ENCODE measurements at regions not wholly inside any gene's neighbourhood (a gene's known extent, or its start where the extent isn't known, plus 50 kb on each side); places are given as distances from the start of the nearest gene placed in this dataset.
A peak's percentile ranks its signal among the peaks of the same experiment; 100 is the strongest.
"Not testable (repeated sequence)": the region's sequence is repeated elsewhere in the genome, so short reads cannot be mapped to it uniquely, and the experiment has no call there.

GRCh38 chr21:24420689-24421088, 1186.6 kb downstream of the MRPL39 start:
- no peak overlapping the region for H3K4me3 ChIP-seq (ENCODE audit: low read depth, low read length)
- TF ChIP-seq, protein P1, sequence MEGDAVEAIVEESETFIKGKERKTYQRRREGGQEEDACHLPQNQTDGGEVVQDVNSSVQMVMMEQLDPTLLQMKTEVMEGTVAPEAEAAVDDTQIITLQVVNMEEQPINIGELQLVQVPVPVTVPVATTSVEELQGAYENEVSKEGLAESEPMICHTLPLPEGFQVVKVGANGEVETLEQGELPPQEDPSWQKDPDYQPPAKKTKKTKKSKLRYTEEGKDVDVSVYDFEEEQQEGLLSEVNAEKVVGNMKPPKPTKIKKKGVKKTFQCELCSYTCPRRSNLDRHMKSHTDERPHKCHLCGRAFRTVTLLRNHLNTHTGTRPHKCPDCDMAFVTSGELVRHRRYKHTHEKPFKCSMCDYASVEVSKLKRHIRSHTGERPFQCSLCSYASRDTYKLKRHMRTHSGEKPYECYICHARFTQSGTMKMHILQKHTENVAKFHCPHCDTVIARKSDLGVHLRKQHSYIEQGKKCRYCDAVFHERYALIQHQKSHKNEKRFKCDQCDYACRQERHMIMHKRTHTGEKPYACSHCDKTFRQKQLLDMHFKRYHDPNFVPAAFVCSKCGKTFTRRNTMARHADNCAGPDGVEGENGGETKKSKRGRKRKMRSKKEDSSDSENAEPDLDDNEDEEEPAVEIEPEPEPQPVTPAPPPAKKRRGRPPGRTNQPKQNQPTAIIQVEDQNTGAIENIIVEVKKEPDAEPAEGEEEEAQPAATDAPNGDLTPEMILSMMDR (IDR thresholded peaks at IDR 0.05; ENCODE audit: low read depth, low read length), result no peak
- no peak for DNase-seq (ENCODE audit: low read depth, low spot score)
- in situ Hi-C loops (cut with HindIII; ENCODE audit: low sequenced_read_pairs), result no loop called here

GRCh38 chr21:24419641-24420040, 1187.6 kb downstream of the MRPL39 start:
- H3K4me3 ChIP-seq (ENCODE audit: low read depth, low read length); DNase-seq (ENCODE audit: low read depth, low spot score); in situ Hi-C loops (cut with HindIII; ENCODE audit: low sequenced_read_pairs): not testable (repeated sequence)

DNA sequence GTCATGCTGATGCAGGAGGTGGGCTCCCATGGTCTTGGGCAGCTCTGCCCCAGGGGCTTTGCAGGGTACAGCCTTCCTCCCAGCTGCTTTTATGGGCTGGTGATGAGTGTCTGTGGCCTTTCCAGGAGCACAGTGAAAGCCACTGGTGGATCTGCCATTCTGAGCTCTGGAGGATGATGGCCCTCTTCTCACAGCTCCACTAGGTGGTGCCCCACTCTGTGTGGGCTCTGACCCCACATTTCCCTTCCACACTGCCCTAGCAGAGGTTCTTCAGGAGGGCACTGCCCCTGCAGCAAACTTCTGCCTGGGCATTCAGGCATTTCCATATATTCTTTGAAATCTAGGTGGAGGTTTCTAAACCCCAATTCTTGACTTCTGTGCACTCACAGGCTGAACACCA, 1188.6 kb downstream of the MRPL39 start:
- TF ChIP-seq, protein P1 (IDR thresholded peaks at IDR 0.05; ENCODE audit: low read depth, low read length), result no peak
- no peak overlapping the region for H3K4me3 ChIP-seq (ENCODE audit: low read depth, low read length)
- no peak for DNase-seq (ENCODE audit: low read depth, low spot score)
- in situ Hi-C loops (cut with HindIII; ENCODE audit: low sequenced_read_pairs), result no loop called here

DNA sequence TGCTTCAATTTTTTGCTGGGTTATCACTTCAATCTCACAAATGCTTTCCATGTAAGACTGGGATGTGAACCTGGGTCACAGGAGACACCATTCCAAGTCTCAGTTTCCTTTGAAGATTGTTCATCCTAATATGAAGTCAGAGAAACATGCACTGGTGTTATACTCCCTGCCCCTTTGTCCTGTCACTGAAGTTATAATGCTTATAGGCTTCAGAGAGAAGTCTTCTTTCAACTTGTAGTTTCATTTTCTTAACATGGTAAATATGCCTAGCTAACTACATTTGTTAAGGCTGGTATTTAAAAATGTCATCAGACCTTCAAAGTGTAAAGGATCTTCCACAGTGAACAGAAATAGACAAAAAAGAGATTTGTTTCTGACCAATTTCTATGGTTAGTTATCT, 1195.9 kb downstream of the MRPL39 start:
- TF ChIP-seq, protein P1 (IDR thresholded peaks at IDR 0.05; ENCODE audit: low read depth, low read length), result no peak
- H3K4me3 ChIP-seq (ENCODE audit: low read depth, low read length), result no peak overlapping the region
- in situ Hi-C loops (cut with HindIII; ENCODE audit: low sequenced_read_pairs), result no loop called here
- no peak for DNase-seq (ENCODE audit: low read depth, low spot score)

DNA sequence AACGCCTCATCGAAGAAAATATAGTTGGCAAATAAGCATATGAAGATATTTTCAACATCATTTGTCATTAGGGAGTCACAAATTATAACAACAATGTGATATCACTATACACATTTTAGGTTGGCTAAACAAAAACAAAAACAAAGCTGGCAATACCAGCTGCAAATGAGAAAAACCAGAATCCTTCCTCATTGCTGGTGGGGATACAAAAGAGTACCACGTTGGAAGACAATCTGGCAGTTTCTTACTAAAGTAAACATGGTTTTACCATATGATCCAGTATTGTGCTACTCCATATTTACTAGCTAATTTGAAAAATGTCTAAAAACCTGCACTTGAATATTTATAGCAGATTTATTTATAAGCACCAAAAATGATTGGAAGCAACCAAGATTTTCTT, 1204.1 kb downstream of the MRPL39 start:
- TF ChIP-seq, protein P1 (IDR thresholded peaks at IDR 0.05; ENCODE audit: low read depth, low read length), result no peak
- in situ Hi-C loops (cut with HindIII; ENCODE audit: low sequenced_read_pairs), result no loop called here

GRCh38 chr21:24395320-24395923, 1211.9 kb downstream of the MRPL39 start:
- DNase-seq (ENCODE audit: low read depth, low spot score), result peak; percentile 29
- TF ChIP-seq, protein P1 (IDR thresholded peaks at IDR 0.05; ENCODE audit: low read depth, low read length), result no peak
- no peak overlapping the region for H3K4me3 ChIP-seq (ENCODE audit: low read depth, low read length)
- in situ Hi-C loops (cut with HindIII; ENCODE audit: low sequenced_read_pairs), result no loop called here

More for the DNA sequence above, 1204.1 kb downstream of the MRPL39 start:
- no peak overlapping the region for H3K4me3 ChIP-seq (ENCODE audit: low read depth, low read length)
- no peak for DNase-seq (ENCODE audit: low read depth, low spot score)

GRCh38 chr21:24375201-24375600, 1232.1 kb downstream of the MRPL39 start:
- no peak overlapping the region for H3K4me3 ChIP-seq (ENCODE audit: low read depth, low read length)
- DNase-seq (ENCODE audit: low read depth, low spot score), result no peak
- TF ChIP-seq, protein P1 (IDR thresholded peaks at IDR 0.05; ENCODE audit: low read depth, low read length), result no peak
- in situ Hi-C loops (cut with HindIII; ENCODE audit: low sequenced_read_pairs), result no loop called here
